ENCODE measurements at regions not wholly inside any gene's neighbourhood (a gene's known extent, or its start where the extent isn't known, plus 50 kb on each side); places are given as distances from the start of the nearest gene placed in this dataset.
A peak's percentile ranks its signal among the peaks of the same experiment; 100 is the strongest.

DNA sequence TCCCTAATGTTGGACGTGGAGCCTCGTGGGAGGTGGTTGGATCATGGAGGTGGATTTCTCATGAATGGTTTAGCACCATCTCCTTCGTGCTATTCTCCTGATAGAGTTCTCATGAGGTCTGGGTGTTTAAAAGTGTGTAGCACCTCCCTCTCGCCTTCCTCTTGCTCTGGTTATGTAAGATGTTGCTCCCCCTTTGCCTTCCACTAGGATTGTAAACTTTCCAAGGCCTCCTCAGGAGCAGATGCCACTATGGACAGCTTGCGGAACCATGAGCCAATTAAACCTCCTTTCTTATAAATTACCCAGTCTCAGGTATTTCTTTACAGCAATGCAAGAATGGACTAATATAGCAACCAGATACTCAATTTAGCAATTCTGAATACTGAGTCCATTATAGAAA is 82.4 kb upstream of the PELI1 start:
- Histone ChIP-seq H3K27me3 (ENCODE audit: low read depth, low read length) (no peaks in the 10 kb centered on the region), H3K9ac (ENCODE audit: low read length) (no peak overlapping the region), H3K9me3 (ENCODE audit: insufficient read depth, low read length) (no peaks in the 10 kb centered on the region), H3K36me3 (replicated peaks; ENCODE audit: low read depth, low read length) (no peaks in the 10 kb centered on the region), H2AFZ (ENCODE audit: low read depth, low read length) (no peak overlapping the region), H3K4me3 (ENCODE audit: low read length) (no peak overlapping the region), H3K27ac (ENCODE audit: low read length) (no peak overlapping the region), H4K20me1 (ENCODE audit: insufficient read depth, low read length) (no peaks in the 10 kb centered on the region), H3K4me1 (ENCODE audit: low read length) (peaks cover 33% of the 10 kb centered on the region), H3K4me2 (ENCODE audit: low read length) (no peak overlapping the region), H3K79me2 (ENCODE audit: low read length) (no peaks in the 10 kb centered on the region)
- TF ChIP-seq, protein P1, sequence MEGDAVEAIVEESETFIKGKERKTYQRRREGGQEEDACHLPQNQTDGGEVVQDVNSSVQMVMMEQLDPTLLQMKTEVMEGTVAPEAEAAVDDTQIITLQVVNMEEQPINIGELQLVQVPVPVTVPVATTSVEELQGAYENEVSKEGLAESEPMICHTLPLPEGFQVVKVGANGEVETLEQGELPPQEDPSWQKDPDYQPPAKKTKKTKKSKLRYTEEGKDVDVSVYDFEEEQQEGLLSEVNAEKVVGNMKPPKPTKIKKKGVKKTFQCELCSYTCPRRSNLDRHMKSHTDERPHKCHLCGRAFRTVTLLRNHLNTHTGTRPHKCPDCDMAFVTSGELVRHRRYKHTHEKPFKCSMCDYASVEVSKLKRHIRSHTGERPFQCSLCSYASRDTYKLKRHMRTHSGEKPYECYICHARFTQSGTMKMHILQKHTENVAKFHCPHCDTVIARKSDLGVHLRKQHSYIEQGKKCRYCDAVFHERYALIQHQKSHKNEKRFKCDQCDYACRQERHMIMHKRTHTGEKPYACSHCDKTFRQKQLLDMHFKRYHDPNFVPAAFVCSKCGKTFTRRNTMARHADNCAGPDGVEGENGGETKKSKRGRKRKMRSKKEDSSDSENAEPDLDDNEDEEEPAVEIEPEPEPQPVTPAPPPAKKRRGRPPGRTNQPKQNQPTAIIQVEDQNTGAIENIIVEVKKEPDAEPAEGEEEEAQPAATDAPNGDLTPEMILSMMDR (IDR thresholded peaks at IDR 0.05; ENCODE audit: low read depth, low read length) = no peak
- no peak for TF ChIP-seq EZH2phosphoT487 (IDR thresholded peaks at IDR 0.05; ENCODE audit: low read depth)

DNA sequence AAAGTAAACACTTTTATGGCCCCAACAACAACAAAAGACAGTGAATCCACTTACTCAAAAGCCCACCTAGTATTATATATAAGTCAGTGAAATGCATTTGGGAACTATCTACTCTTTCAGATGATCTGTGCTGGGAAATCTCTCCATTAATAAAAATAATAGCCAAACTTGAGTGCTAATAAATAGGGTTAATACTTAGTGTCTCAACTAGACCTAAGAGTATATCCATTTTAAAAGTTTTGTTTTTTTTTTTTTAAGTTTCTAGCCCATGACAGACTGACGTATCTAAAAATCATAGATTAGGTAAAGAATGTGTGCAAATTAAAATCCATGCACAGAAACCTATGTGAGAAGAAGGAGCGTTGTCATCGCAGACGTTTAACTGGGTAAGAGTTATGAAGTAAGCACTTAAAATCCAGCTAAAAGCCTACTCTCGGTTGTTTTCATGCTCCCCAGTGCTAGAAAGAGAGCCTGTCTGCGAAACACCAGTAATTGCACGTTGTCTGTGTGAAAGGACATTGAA is 83.4 kb upstream of the PELI1 start:
- no peak for TF ChIP-seq EZH2phosphoT487 (IDR thresholded peaks at IDR 0.05; ENCODE audit: low read depth)
- TF ChIP-seq, protein P1 (IDR thresholded peaks at IDR 0.05; ENCODE audit: low read depth, low read length) = no peak
- H3K27ac ChIP-seq (ENCODE audit: low read length) = peak overlapping the region; percentile 50; the same call in 1 of the 2 replicates
- peak overlapping the region; percentile 87 for H3K4me2 ChIP-seq (ENCODE audit: low read length)
- no peaks in the 10 kb centered on the region for H3K9me3 ChIP-seq (ENCODE audit: insufficient read depth, low read length)
- peaks cover 26% of the 10 kb centered on the region for H3K4me1 ChIP-seq (ENCODE audit: low read length)
- H3K9ac ChIP-seq (ENCODE audit: low read length) = peak overlapping the region; percentile 79
- peak overlapping the region; percentile 76 for H3K4me3 ChIP-seq (ENCODE audit: low read length)
- H2AFZ ChIP-seq (ENCODE audit: low read depth, low read length) = peak overlapping the region; percentile 90
- no peaks in the 10 kb centered on the region for H3K27me3 ChIP-seq (ENCODE audit: low read depth, low read length)
- no peaks in the 10 kb centered on the region for H3K36me3 ChIP-seq (replicated peaks; ENCODE audit: low read depth, low read length)
- no peaks in the 10 kb centered on the region for H3K79me2 ChIP-seq (ENCODE audit: low read length)
- no peaks in the 10 kb centered on the region for H4K20me1 ChIP-seq (ENCODE audit: insufficient read depth, low read length)

DNA sequence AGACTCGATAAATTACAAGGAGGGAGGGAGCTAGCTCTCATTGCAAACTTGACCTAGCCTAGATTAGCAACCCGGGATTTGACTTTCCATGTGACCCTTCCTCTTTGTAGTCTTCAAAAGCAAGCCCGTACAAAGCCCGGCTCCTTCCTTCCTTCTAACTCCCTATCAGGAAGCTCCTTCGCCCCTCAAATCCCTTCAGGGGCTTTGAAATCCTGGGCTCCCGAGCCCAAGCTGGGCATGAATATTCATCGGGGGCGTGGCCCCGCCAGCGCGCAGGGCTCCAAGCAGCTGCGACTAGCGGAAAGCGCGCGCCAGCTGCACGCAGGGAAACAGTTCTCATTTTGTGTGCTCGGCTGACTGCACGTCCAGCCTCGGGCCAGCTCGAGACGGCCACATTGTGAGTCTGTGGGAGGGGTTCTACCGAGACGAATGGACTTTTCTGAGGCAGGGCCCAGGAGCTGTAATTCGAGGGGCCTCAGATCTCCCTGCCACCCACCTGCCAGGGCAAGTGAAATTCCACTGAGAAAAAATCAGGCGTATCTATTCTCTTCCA is 84.0 kb upstream of the PELI1 start:
- Histone ChIP-seq H3K9me3 (ENCODE audit: insufficient read depth, low read length) (no peaks in the 10 kb centered on the region), H3K9ac (ENCODE audit: low read length) (peak overlapping the region; percentile 79), H3K79me2 (ENCODE audit: low read length) (no peaks in the 10 kb centered on the region), H3K4me1 (ENCODE audit: low read length) (peaks cover 20% of the 10 kb centered on the region), H4K20me1 (ENCODE audit: insufficient read depth, low read length) (no peaks in the 10 kb centered on the region), H3K27ac (ENCODE audit: low read length) (peak overlapping the region; percentile 50), H3K36me3 (replicated peaks; ENCODE audit: low read depth, low read length) (no peaks in the 10 kb centered on the region), H3K27me3 (ENCODE audit: low read depth, low read length) (no peaks in the 10 kb centered on the region), H3K4me2 (ENCODE audit: low read length) (peak overlapping the region; percentile 87), H3K4me3 (ENCODE audit: low read length) (peak overlapping the region; percentile 76), H2AFZ (ENCODE audit: low read depth, low read length) (peak overlapping the region; percentile 90)
- TF ChIP-seq EZH2phosphoT487 (IDR thresholded peaks at IDR 0.05; ENCODE audit: low read depth) = no peak
- TF ChIP-seq, protein P1 (IDR thresholded peaks at IDR 0.05; ENCODE audit: low read depth, low read length) = no peak

DNA sequence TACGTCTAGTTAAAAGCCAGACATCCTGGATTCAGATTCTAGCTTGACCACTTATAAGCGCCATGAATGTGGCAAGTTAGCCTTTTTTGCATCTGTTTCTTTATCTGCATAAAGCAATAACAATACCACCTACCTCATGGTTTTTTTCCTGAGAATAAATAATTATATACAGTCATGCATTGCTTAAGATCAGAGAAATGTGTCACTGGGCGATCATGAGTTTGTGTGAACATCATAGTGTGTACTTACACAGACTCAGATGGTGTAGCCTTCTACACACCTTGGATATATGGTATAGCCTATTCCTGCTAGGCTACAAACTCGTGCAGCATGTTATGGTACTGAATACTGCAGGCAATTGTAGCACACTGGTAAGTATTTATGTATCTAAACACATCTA is 84.7 kb upstream of the PELI1 start:
- TF ChIP-seq, protein P1 (IDR thresholded peaks at IDR 0.05; ENCODE audit: low read depth, low read length) = no peak
- no peak for TF ChIP-seq EZH2phosphoT487 (IDR thresholded peaks at IDR 0.05; ENCODE audit: low read depth)
- peak overlapping the region; percentile 87 for H3K4me2 ChIP-seq (ENCODE audit: low read length)
- no peaks in the 10 kb centered on the region for H3K36me3 ChIP-seq (replicated peaks; ENCODE audit: low read depth, low read length)
- peak overlapping the region; percentile 50; the same call in 1 of the 2 replicates for H3K27ac ChIP-seq (ENCODE audit: low read length)
- peak overlapping the region; percentile 76 for H3K4me3 ChIP-seq (ENCODE audit: low read length)
- H3K9ac ChIP-seq (ENCODE audit: low read length) = peak overlapping the region; percentile 79
- peak overlapping the region; percentile 90; the same call in 1 of the 2 replicates for H2AFZ ChIP-seq (ENCODE audit: low read depth, low read length)
- no peaks in the 10 kb centered on the region for H4K20me1 ChIP-seq (ENCODE audit: insufficient read depth, low read length)
- H3K4me1 ChIP-seq (ENCODE audit: low read length) = peaks cover 16% of the 10 kb centered on the region
- no peaks in the 10 kb centered on the region for H3K27me3 ChIP-seq (ENCODE audit: low read depth, low read length)
- H3K79me2 ChIP-seq (ENCODE audit: low read length) = no peaks in the 10 kb centered on the region
- no peaks in the 10 kb centered on the region for H3K9me3 ChIP-seq (ENCODE audit: insufficient read depth, low read length)

Measured in OCI-LY3 (cell line).